NCI-H1930 (cell line): ENCODE measurements at regions not wholly inside any gene's neighbourhood (a gene's known extent, or its start where the extent isn't known, plus 50 kb on each side); places are given as distances from the start of the nearest gene placed in this dataset.

Experiments
- DNase-seq, 2 experiments: peaks; one replicate each; lab custom pipeline; 2025; lab: John Stamatoyannopoulos, UW

DNA sequence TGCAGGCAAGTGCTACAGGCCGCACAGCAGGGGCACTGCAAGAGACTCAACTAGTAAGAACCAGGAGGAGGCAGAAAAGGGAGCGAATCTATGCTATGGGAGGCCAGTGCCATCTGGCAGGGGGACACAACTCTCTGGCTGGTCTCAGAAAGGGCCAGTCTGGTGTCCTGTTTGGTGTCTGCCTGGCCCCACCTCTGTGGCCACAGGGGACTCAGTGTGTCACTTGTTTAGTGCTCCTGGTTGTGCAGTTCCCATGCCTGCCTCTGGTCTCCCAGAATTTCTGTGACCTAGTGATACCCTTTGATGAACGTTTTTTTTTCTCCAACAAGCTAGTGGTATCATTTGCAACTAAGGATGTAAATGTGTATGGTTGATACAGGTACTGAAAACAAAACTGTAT lies 59.2 kb upstream of the JCAD start:
- no peak for DNase-seq

DNA sequence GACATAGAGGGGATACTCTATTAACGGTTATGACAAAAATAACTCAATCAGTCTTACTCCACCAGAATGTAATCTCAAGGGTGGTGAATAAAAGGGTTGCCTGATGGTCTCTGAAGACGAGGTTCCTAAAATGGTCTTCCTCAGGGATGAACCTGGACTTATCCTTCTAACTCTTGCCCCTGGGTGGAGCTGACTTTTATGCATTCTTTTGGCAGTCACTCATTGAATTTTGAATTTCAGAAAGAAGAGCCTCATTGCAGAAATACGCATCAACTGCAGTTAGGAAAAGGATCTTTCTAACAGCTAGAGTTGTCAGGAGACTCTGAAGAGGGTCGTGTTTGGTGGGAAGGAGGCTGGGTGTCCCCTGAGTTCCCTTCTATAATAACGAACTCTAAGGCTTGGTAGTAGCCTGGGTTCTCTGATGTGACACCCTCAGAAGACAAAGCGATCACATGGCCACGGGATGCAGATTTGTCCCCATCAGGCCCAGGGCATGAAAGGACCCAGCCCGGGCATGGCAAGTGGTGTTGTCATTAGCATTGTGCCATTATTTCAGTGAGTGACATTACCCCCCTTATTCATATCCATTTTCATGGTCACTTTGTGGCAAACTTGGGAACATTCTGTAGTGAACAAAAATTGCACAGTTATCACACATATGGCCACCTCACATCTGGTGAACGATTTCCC lies 58.6 kb upstream of the JCAD start:
- no peak for DNase-seq

DNA sequence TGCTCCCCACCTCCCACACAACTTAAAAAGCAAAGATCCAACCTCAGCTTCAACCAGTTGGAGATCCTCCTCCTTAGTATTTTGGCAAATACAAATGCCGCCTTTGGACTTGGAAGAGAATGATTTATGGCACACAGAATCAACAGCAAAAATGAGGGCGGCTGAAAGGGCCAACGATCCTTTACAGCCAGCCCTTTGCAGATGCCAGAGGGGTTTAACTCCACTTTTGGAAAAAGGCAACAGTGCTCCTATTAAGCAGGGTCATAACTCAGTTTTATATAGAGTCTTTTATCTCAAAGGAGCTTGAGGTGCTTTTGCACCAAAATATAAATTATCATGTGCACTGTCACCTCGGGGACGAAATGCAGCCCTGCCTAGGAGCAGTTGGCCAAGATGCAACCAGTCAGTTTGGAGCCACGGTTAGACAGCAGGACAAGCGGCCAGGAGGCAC lies 56.7 kb upstream of the JCAD start:
- DNase-seq, result no peak

DNA sequence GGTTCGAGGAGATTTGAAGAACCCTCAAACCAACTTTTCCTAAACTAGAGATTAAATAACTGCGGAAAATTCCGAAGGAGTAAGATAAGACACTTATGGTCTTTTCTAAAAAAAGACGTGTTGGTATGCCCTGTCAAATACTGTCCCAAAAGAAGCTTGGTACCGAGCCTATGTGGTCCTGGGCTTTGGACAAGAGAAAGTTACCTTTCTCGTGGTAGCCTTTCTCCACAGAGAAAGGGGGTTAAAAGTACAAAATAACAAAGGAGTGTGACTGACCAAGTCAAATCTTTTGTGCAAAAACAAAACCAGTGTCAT lies 56.2 kb upstream of the JCAD start:
- DNase-seq, result no peak

DNA sequence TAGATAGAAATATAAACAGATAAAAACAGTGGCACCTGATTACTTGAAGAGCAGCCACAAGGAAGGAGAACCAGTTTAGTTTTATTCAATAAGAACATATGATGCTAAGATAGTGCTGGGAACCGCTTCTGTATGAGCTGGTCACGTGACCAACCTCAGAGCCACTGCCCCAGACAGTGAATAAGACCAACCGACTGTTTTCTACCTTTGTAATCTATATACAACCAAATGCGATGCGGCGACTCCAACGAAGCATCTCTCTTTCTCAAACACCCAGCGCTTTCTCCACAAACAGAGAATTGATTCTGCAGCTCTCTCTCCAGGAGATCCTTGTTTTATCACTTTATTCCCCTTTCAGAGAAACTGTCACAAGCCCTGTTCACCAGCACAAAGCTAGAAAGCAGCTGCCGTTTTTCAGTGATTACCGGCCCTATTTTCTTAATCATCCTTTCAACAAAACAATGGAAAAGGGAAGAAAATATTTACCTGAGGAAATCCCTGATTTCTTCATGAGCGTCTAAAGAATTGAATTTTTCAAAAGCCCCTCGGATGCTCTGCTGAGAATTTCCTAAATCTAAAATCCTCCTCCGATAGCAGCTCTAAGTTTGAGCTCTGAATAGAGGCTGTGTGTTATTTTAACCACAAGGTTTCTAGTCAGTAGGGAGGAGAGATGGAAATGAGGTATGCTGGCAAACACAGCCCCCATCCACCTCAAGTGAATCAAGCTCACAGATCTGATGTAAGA lies 55.7 kb upstream of the JCAD start:
- DNase-seq, result peak in 1 of 2 experiments; percentile 0

DNA sequence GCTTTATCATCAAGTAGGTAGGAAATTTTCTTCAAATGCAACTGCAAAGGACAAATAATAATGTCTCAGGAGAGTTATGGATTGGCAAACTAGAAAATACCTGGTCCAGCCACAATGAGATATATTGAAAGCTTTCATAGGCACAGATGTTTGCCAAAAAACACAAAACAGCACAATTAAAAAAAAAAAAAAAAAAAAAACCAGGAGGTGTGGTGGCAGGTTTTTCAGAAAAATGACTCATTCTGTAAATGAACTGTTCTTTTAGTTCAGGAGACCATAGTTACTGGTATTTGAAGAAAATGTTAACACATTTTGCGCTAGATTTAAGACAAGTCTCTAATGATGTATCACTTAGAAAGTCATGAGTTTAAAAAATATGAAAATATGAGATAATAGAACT lies 55.0 kb upstream of the JCAD start:
- DNase-seq, result peak in 1 of 2 experiments; percentile 6

DNA sequence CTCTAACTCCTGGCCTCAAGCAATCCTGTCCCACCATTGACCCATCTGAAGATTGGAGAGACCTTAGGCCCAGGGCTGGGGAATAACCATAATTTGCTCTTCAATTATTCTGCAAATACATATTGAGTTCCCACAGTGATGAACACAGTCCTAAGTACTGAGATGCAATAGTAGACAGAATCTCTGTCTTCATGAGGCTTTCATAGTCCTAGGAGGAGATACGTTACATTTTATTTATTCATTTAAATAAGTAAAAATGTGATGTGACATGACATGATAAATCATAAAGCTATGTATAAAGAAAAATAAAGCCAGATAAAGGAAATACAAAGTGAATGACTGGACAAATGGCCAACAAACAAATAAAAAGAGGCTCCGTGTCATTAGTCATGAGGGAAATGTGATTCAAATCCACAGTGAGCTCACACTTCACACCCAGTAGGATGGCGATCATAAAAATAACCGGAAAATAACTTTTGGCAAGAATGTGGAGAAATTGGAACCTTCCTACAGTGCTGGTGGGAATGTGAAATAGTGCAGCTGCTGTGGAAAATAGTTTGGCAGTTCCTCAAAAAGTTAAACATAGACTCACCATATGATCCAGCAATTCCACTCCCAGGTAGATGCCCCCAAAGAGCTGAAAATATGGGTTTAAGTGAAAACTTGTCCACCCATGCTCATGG lies 52.1 kb upstream of the JCAD start:
- no peak for DNase-seq
